H1 (cell line): ENCODE measurements at regions not wholly inside any gene's neighbourhood (a gene's known extent, or its start where the extent isn't known, plus 50 kb on each side); places are given as distances from the start of the nearest gene placed in this dataset.

Experiments used
- BACH1 ChIP-seq: IDR thresholded peaks from 2 replicates; pipeline ENCODE4 v1.6.1; 2012; ENCODE audit warnings: low read length, improper control_type of control experiment
- BCL11A ChIP-seq, 2 experiments: IDR thresholded peaks; one replicate each; pipeline ENCODE4 v1.6.1; 2011; ENCODE audit warnings: low read depth in 2 of 2, low read length in 2 of 2, mild to moderate bottlenecking in 2 of 2
- CBX5 ChIP-seq: fragments of 300-800, 300-1000 bp; sonication (generic); IDR thresholded peaks from 2 replicates; pipeline ENCODE4 v1.7.1; 2016; ENCODE audit warnings: antibody characterized with exemption, low read length, low read depth
- CEBPB ChIP-seq: IDR thresholded peaks from 2 replicates; pipeline ENCODE4 v1.6.1; 2012; ENCODE audit warnings: low read depth, low read length
- CHD2 ChIP-seq: IDR thresholded peaks from 2 replicates; pipeline ENCODE4 v1.6.1; 2012; ENCODE audit warnings: low read length, improper control_type of control experiment
- CHD7 ChIP-seq: fragments of 300-600 bp; sonication (generic); IDR thresholded peaks from 2 replicates; pipeline ENCODE4 v1.7.1; 2012; ENCODE audit warnings: low read length, moderate library complexity, mild to moderate bottlenecking, inconsistent platforms; ENCODE audit not compliant: insufficient replicate concordance
- EGR1 ChIP-seq: IDR thresholded peaks from 2 replicates; pipeline ENCODE4 v1.6.1; 2011; ENCODE audit warnings: low read depth, low read length, borderline replicate concordance
- HDAC2 ChIP-seq, 2 experiments: fragments of 300-600 bp in 1 of 2; sonication (generic) in 1 of 2; IDR thresholded peaks; 2 replicates each; pipeline ENCODE4 v1.6.1; 2011 to 2012; ENCODE audit warnings: low read depth in 2 of 2, low read length in 2 of 2, mild to moderate bottlenecking in 2 of 2, moderate library complexity in 2 of 2, borderline replicate concordance in 1 of 2, inconsistent platforms in 1 of 2
- KDM1A ChIP-seq: fragments of 200-600, 300-600 bp; sonication (generic); IDR thresholded peaks from 2 replicates; pipeline ENCODE4 v1.7.1; 2016; ENCODE audit warnings: mild to moderate bottlenecking, low read length, borderline replicate concordance
- NANOG ChIP-seq: IDR thresholded peaks from 2 replicates; pipeline ENCODE4 v1.6.1; 2011; ENCODE audit warnings: low read length, low read depth, mild to moderate bottlenecking, inconsistent platforms; ENCODE audit not compliant: insufficient read depth, poor library complexity, severe bottlenecking

GRCh38 chr10:78579576-78579975 is 489.2 kb upstream of the ZMIZ1 start (continued):
- TF ChIP-seq CHD7 = no peak
- no peak for TF ChIP-seq KDM1A
- TF ChIP-seq NANOG = no peak
- no peak for TF ChIP-seq EGR1
- no peak for TF ChIP-seq CBX5
- TF ChIP-seq CHD2 = no peak
- no peak for TF ChIP-seq BACH1
- no peak for TF ChIP-seq BCL11A (IDR thresholded peaks at IDR 0.05; ENCODE audit: low read depth in 2 of 2, low read length in 2 of 2)
- no peak for TF ChIP-seq CEBPB
- TF ChIP-seq HDAC2 (IDR thresholded peaks at IDR 0.05; ENCODE audit: borderline replicate concordance in 1 of 2, low read depth in 2 of 2, low read length in 2 of 2) = no peak
